ENCODE measurements at regions not wholly inside any gene's neighbourhood (a gene's known extent, or its start where the extent isn't known, plus 50 kb on each side); places are given as distances from the start of the nearest gene placed in this dataset.

GRCh38 chr2:18831916-18832510 is 242.6 kb upstream of the NT5C1B start:
- Histone ChIP-seq H3K4me1 (peaks cover 2% of the 10 kb centered on the region), H3K36me3 (replicated peaks) (no peaks in the 10 kb centered on the region), H3K27me3 (ENCODE audit: low read depth) (no peaks in the 10 kb centered on the region), H3K4me3 (no peak overlapping the region), H3K9me3 (no peaks in the 10 kb centered on the region)
- in situ Hi-C loops (cut with MboI; ENCODE audit: low sequenced_read_pairs): no loop called here
- DNase-seq (ENCODE audit: low spot score in 2 of 2): no peak

GRCh38 chr2:18830962-18831361 is 241.6 kb upstream of the NT5C1B start:
- no peak for DNase-seq (ENCODE audit: low spot score in 2 of 2)
- Histone ChIP-seq H3K27me3 (ENCODE audit: low read depth) (no peaks in the 10 kb centered on the region), H3K4me1 (no peaks in the 10 kb centered on the region), H3K36me3 (replicated peaks) (no peaks in the 10 kb centered on the region), H3K9me3 (no peaks in the 10 kb centered on the region), H3K4me3 (no peak overlapping the region)
- in situ Hi-C loops (cut with MboI; ENCODE audit: low sequenced_read_pairs): no loop called here

- no peaks in the 10 kb centered on the region for H3K9me3 ChIP-seq
- DNase-seq (ENCODE audit: low spot score in 2 of 2): no peak
- no peak overlapping the region for H3K4me3 ChIP-seq
- H3K4me1 ChIP-seq: no peaks in the 10 kb centered on the region
- H3K27me3 ChIP-seq (ENCODE audit: low read depth): no peaks in the 10 kb centered on the region
- in situ Hi-C loops (cut with MboI; ENCODE audit: low sequenced_read_pairs): no loop called here
- H3K36me3 ChIP-seq (replicated peaks): no peaks in the 10 kb centered on the region
These were observed 240.6 kb upstream of the NT5C1B start for GRCh38 chr2:18829976-18830375.

- H3K9me3 ChIP-seq: no peaks in the 10 kb centered on the region
- no peak for DNase-seq (ENCODE audit: low spot score in 2 of 2)
- in situ Hi-C loops (cut with MboI; ENCODE audit: low sequenced_read_pairs): no loop called here
- no peaks in the 10 kb centered on the region for H3K27me3 ChIP-seq (ENCODE audit: low read depth)
- no peaks in the 10 kb centered on the region for H3K4me1 ChIP-seq
- no peaks in the 10 kb centered on the region for H3K36me3 ChIP-seq (replicated peaks)
- no peak overlapping the region for H3K4me3 ChIP-seq
These were observed 240.0 kb upstream of the NT5C1B start for GRCh38 chr2:18829251-18829902.

- Histone ChIP-seq H3K4me3 (no peak overlapping the region), H3K36me3 (replicated peaks) (no peaks in the 10 kb centered on the region)
- in situ Hi-C loops (cut with MboI; ENCODE audit: low sequenced_read_pairs): no loop called here
These were observed 238.9 kb upstream of the NT5C1B start for GRCh38 chr2:18828296-18828695.

GRCh38 chr2:18825838-18826237 is 236.5 kb upstream of the NT5C1B start:
- no peaks in the 10 kb centered on the region for H3K4me1 ChIP-seq
- DNase-seq (ENCODE audit: low spot score in 2 of 2): no peak
- H3K27me3 ChIP-seq (ENCODE audit: low read depth): no peaks in the 10 kb centered on the region
- H3K4me3 ChIP-seq: no peak overlapping the region
- in situ Hi-C loops (cut with MboI; ENCODE audit: low sequenced_read_pairs): no loop called here
- H3K9me3 ChIP-seq: no peaks in the 10 kb centered on the region
- H3K36me3 ChIP-seq (replicated peaks): no peaks in the 10 kb centered on the region

More at GRCh38 chr2:18828296-18828695, 238.9 kb upstream of the NT5C1B start:
- no peaks in the 10 kb centered on the region for H3K27me3 ChIP-seq (ENCODE audit: low read depth)
- no peaks in the 10 kb centered on the region for H3K4me1 ChIP-seq
- DNase-seq (ENCODE audit: low spot score in 2 of 2): no peak
- no peaks in the 10 kb centered on the region for H3K9me3 ChIP-seq

- Histone ChIP-seq H3K4me3 (no peak overlapping the region), H3K36me3 (replicated peaks) (no peaks in the 10 kb centered on the region), H3K4me1 (no peaks in the 10 kb centered on the region), H3K27me3 (ENCODE audit: low read depth) (no peaks in the 10 kb centered on the region), H3K9me3 (no peaks in the 10 kb centered on the region)
- DNase-seq (ENCODE audit: low spot score in 2 of 2): no peak
- in situ Hi-C loops (cut with MboI; ENCODE audit: low sequenced_read_pairs): no loop called here
These were observed 235.5 kb upstream of the NT5C1B start for GRCh38 chr2:18824915-18825314.

GRCh38 chr2:18824325-18824790 is 235.0 kb upstream of the NT5C1B start:
- in situ Hi-C loops (cut with MboI; ENCODE audit: low sequenced_read_pairs): no loop called here
- Histone ChIP-seq H3K27me3 (ENCODE audit: low read depth) (no peaks in the 10 kb centered on the region), H3K9me3 (no peaks in the 10 kb centered on the region), H3K36me3 (replicated peaks) (no peaks in the 10 kb centered on the region), H3K4me1 (no peaks in the 10 kb centered on the region), H3K4me3 (no peak overlapping the region)
- DNase-seq (ENCODE audit: low spot score in 2 of 2): no peak

- Histone ChIP-seq H3K36me3 (replicated peaks) (no peaks in the 10 kb centered on the region), H3K4me3 (no peak overlapping the region), H3K4me1 (no peaks in the 10 kb centered on the region), H3K27me3 (ENCODE audit: low read depth) (no peaks in the 10 kb centered on the region), H3K9me3 (no peaks in the 10 kb centered on the region)
- in situ Hi-C loops (cut with MboI; ENCODE audit: low sequenced_read_pairs): no loop called here
- no peak for DNase-seq (ENCODE audit: low spot score in 2 of 2)
These were observed 232.1 kb upstream of the NT5C1B start for GRCh38 chr2:18821431-18821830.

- in situ Hi-C loops (cut with MboI; ENCODE audit: low sequenced_read_pairs): no loop called here
- no peaks in the 10 kb centered on the region for H3K4me1 ChIP-seq
- no peak overlapping the region for H3K4me3 ChIP-seq
- DNase-seq (ENCODE audit: low spot score in 2 of 2): no peak
- H3K36me3 ChIP-seq (replicated peaks): no peaks in the 10 kb centered on the region
- H3K9me3 ChIP-seq: no peaks in the 10 kb centered on the region
- no peaks in the 10 kb centered on the region for H3K27me3 ChIP-seq (ENCODE audit: low read depth)
These were observed 231.6 kb upstream of the NT5C1B start for GRCh38 chr2:18820966-18821365.

GRCh38 chr2:18819566-18819965 is 230.2 kb upstream of the NT5C1B start:
- H3K4me3 ChIP-seq: no peak overlapping the region
- H3K9me3 ChIP-seq: no peaks in the 10 kb centered on the region
- H3K36me3 ChIP-seq (replicated peaks): no peaks in the 10 kb centered on the region
- in situ Hi-C loops (cut with MboI; ENCODE audit: low sequenced_read_pairs): no loop called here
- H3K27me3 ChIP-seq (ENCODE audit: low read depth): no peaks in the 10 kb centered on the region
- H3K4me1 ChIP-seq: no peaks in the 10 kb centered on the region
- no peak for DNase-seq (ENCODE audit: low spot score in 2 of 2)

- in situ Hi-C loops (cut with MboI; ENCODE audit: low sequenced_read_pairs): no loop called here
- no peaks in the 10 kb centered on the region for H3K36me3 ChIP-seq (replicated peaks)
- H3K27me3 ChIP-seq (ENCODE audit: low read depth): no peaks in the 10 kb centered on the region
- no peaks in the 10 kb centered on the region for H3K9me3 ChIP-seq
- no peak for DNase-seq (ENCODE audit: low spot score in 2 of 2)
- no peaks in the 10 kb centered on the region for H3K4me1 ChIP-seq
- H3K4me3 ChIP-seq: no peak overlapping the region
These were observed 225.0 kb upstream of the NT5C1B start for GRCh38 chr2:18814387-18814786.

GRCh38 chr2:18804536-18804935 is 215.2 kb upstream of the NT5C1B start:
- Histone ChIP-seq H3K4me1 (no peaks in the 10 kb centered on the region), H3K9me3 (no peaks in the 10 kb centered on the region), H3K36me3 (replicated peaks) (no peaks in the 10 kb centered on the region), H3K4me3 (no peak overlapping the region), H3K27me3 (ENCODE audit: low read depth) (no peaks in the 10 kb centered on the region)
- in situ Hi-C loops (cut with MboI; ENCODE audit: low sequenced_read_pairs): no loop called here
- no peak for DNase-seq (ENCODE audit: low spot score in 2 of 2)

- no peaks in the 10 kb centered on the region for H3K27me3 ChIP-seq (ENCODE audit: low read depth)
- in situ Hi-C loops (cut with MboI; ENCODE audit: low sequenced_read_pairs): no loop called here
- H3K36me3 ChIP-seq (replicated peaks): no peaks in the 10 kb centered on the region
- H3K4me3 ChIP-seq: no peak overlapping the region
- H3K9me3 ChIP-seq: no peaks in the 10 kb centered on the region
- DNase-seq (ENCODE audit: low spot score in 2 of 2): no peak
- no peaks in the 10 kb centered on the region for H3K4me1 ChIP-seq
These were observed 214.0 kb upstream of the NT5C1B start for GRCh38 chr2:18803141-18803939.

All from HAP-1 (cell line).